Pons (tissue), 1 donor: ENCODE measurements at regions not wholly inside any gene's neighbourhood (a gene's known extent, or its start where the extent isn't known, plus 50 kb on each side); places are given as distances from the start of the nearest gene placed in this dataset.
A peak's percentile ranks its signal among the peaks of the same experiment; 100 is the strongest.

Experiments
- DNase-seq: peaks from one replicate; pipeline ENCODE4 v3.0.0-alpha.2; 2016; ENCODE audit warnings: low spot score

DNA sequence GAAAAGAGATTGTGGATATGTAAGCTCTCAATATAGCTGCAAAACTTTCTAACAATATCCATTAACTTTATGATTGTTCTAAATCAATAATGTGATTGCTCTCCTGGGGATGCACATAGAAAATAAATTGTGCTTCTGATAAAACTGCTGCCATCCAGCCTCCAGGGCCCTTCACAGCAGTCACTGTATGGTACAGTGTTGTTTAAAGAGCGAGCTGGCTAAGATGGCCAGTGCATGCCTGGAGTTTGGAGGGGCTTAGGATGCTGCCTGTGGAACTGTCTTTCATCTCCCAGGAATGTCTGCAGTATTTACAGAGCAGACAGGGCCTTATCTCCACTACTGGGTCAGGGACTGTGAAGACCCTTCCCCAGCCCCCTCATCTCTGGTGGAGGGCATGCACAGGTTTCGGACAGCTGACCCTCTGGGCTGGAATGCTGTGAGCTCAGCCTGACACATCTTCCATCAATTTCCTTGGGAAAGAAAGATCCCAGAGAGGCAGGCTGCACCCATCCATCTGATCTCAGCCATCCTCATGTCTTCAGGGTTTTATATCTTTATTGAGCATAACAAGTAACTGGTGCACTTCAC, 137.0 kb downstream of the PLPP3 start:
- DNase-seq, result no peak

- DNase-seq, result no peak
Measured at GRCh38 chr1:56441601-56442000, 137.8 kb downstream of the PLPP3 start.

GRCh38 chr1:56439610-56440264, 139.6 kb downstream of the PLPP3 start:
- peak; percentile 29 for DNase-seq

- no peak for DNase-seq
Measured at GRCh38 chr1:56438901-56439551, 140.3 kb downstream of the PLPP3 start.

DNA sequence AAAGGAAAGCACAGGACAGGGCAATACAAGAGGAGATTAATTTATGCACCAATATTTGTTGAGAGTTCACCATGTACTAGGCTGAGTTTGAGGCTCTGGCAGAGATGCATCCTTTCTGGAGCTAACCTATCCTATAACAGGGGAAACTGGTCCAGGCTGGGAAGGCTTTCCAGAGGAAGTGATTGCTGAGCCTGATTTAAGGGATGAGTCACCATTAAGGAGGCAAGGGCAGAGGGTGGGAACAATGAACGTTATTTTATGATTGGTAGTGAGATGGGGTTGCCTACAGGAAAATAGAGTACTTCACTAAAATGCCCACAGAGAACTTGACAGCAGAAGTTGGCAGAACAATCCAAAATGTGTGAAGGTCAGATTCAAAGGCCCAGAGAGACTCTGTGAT, 141.4 kb downstream of the PLPP3 start:
- DNase-seq, result peak; percentile 17

DNA sequence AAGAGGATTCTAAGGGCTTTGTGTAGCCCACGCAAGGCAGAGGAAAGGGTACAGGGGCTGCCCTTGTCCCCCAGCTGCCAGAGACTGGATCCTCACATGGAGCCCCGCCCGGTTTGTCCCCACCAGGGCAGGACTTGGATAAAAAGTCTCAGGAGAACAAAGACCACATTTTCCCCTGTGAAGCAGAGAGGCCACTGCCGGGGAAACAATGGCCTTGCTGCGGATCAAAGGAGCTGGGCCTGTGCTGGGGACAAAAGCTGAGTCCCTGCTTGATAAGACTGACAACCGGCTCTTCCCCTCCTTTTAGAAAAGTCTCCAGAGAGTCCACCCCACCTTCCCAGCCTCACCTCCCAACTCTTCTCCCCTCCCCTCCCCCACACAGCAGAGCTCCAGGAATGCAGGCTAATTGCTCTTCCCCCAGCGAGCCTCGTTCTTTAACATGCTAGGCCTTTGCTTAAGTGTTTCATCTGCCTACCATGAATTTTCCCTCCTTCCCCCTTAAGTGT, 142.4 kb downstream of the PLPP3 start:
- DNase-seq, result peak; percentile 95

DNA sequence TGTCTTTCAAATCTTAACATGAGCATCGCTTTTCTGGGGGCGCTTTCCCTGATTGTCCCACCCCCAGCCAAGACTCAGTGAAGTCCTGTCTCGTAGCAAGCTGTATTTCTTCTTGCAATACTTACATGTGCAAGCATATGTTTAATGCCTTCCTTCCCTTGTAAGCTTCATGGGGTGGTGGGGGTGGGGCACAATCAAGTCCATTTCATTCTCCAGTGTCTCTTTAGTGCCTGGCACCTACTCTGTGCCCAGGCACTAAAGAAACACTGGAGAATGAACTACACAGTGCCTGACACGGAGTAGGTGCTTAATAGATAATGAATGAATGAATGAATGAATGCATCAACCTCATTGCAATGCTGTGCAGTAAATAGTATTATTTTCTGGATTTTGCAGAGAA, 143.1 kb downstream of the PLPP3 start:
- DNase-seq, result peak; percentile 82

DNA sequence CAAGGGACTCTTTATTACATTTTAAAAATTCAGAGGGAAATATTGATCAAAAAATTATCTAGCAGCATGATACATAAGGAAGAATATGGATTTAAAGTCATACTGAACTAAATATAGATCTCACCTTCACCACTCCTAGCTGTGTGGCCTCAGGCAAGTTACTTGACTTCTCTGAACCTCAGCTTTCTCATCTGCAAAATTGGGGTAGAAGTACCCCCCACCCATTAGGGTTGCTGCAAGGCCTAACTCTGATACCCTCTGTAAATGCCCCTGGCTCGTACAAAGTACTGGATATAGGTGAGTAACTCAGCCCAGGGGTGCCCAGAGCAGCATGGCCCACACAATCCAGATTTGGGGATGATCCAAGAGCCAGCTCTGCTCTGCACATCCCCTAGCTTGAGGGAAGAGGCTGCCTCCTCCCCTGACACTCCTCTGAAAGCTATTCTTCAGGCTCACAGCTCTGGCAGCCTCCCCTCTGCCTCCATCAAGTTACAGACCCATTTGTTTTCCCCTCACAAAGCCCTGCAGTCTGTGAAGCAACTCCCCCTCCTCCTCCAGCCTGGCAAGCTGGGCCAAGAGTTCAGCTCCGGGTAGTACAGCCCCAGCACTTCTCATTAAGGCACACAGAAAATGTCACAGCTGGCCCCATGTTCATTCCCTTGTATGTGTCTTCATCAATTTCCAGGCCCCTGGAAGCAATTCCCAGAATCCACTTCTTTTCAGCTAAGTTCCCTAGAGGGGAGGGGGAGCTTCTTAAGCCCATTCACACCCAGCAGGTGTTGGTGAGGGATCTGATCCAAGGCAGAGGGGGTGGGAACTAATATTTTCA, 143.7 kb downstream of the PLPP3 start:
- peak; percentile 99 for DNase-seq

GRCh38 chr1:56434740-56435139, 144.6 kb downstream of the PLPP3 start:
- DNase-seq, result no peak

- no peak for DNase-seq
Measured at GRCh38 chr1:56434025-56434424, 145.3 kb downstream of the PLPP3 start.

DNA sequence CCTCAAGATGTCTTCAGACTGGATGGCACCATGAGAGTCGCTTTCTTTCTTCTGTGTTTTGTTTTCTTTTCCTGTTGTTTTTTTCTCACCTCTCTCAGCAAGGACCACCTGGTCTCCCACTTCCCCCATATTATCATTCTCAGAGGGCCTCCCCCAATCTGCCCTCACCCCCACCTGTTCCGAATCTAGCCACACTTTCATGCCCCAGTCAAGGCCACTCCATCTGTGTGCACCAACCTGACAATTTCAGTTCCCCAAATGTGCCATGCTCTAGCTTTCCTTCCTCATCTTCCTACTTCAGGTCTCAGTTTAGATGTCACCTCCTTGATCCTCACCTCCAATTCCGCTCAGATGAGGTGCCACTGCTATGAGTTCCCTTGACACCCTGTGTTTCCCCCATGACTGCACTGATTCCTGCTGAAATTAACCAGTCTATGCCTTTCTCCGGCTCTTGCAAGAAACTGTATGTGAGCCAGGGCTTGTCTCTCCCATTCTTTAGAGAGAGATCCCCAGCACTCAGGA, 146.2 kb downstream of the PLPP3 start:
- no peak for DNase-seq

DNA sequence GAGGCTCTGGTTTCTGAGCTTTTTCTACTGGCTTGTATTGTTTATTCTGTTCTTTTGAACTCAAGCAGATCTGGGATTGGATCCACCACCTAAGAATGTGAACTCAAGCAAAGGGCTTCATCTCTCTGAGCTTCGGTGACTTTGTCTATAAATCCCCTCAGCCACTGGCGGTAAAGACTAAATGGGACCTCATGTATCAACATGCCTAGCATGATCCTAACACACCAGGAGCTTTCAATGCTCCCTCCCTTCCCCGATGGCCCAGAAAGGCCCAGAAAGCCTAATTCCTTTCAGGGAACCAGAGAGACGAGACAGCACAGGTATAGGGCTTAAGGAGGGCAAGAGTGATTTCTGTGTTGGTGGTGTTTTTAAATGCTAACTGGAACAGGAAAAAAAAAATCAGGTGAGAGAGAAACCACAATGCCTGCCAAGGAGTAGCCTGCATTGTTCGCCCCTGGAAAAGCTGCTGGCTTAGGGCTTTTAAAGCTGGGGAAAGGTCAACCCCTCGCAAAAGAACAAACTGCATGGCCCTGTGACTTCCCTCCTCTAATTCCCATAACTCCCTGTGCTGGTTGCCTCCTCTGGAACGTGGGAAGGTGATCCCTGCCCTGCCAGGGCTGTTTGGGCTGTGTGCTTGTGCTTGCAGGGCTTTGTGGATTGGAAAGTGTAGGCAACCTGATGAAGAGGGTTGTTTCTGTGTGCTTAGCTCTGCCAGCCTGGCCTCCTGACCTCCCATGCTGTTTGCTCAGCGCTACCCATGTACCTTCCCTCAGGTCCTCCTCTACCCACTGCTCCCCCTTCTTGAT, 147.0 kb downstream of the PLPP3 start:
- no peak for DNase-seq

GRCh38 chr1:56430141-56430839, 149.1 kb downstream of the PLPP3 start:
- no peak for DNase-seq

DNA sequence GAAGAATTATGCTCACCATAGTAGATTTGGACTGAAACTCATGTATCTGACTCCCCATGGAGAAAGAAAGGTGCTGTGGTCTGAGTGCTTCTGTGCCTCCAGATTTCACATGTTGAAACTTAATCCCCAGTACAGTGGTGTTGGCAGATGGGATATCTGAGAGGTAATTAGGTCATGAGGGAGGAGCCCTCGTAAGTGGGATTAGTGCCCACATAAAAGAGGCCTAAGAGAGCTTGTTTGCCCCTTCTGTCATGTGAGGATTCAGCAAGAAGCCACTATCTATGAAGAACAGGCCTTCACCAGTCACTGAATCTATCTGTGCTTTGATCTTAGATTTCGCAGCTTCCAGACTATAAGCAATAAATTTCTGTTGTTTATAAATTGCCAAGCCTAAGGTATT, 150.1 kb downstream of the PLPP3 start:
- no peak for DNase-seq

GRCh38 chr1:56426587-56427381, 152.6 kb downstream of the PLPP3 start:
- no peak for DNase-seq

GRCh38 chr1:56425494-56426037, 153.8 kb downstream of the PLPP3 start:
- DNase-seq, result no peak

DNA sequence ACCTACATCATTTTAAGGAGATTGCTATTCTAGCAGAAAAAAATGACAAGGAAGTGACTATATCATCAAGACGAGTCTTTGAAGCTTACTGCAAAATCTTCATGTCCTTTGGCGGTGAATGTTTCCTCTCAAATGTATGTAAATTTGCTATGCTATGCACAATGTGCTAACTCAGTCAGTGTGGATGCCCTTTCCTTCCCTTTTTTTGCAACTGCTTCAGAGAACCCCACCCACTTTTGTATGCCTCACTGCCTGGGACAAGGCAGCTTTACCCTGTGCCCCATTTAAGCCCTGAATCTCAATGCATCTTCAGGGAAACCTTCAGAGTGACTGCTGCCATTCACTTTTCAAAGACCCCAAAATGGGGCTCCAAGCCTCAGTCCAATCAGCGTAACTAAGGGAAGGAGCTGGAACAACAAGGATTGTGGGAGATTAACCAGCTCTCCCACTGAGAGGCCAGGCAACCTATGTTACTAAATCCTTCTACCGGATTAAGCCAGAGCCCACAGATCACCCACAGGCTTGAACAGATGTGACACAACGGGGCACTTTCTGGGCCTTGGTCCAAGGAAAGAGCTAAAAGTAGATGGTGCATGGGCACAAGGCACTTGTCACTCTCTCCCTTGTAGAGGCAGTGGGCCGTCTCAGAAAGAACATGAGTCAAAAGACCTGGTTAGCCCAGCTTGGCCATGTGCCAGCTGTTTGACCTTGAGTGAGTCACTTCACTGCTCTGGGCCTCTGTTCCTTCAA, 154.4 kb downstream of the PLPP3 start:
- no peak for DNase-seq

- no peak for DNase-seq
Measured at GRCh38 chr1:56423716-56424115, 155.6 kb downstream of the PLPP3 start.

- DNase-seq, result no peak
Measured at GRCh38 chr1:56418151-56418631, 161.2 kb downstream of the PLPP3 start.
